Keratinocyte (primary cell): ENCODE measurements at regions not wholly inside any gene's neighbourhood (a gene's known extent, or its start where the extent isn't known, plus 50 kb on each side); places are given as distances from the start of the nearest gene placed in this dataset.

Experiments used
- DNase-seq: peaks from one replicate; pipeline ENCODE4 v3.0.0-alpha.2; 2011; ENCODE audit warnings: low read depth, missing footprints, low spot score
- FAIRE-seq: peaks from 2 replicates; lab custom pipeline; 2011; peaks lifted over from hg19 to GRCh38; lab: Jason Lieb, UNC
- H2AFZ ChIP-seq: 2 replicates; pipeline ENCODE4 v1.6.0; 2012; ENCODE audit warnings: low read length, control low read depth, inconsistent platforms; ENCODE audit not compliant: control insufficient read depth
- H3K27ac ChIP-seq: 2 replicates; pipeline ENCODE4 v1.5.1; 2011; ENCODE audit warnings: low read length; ENCODE audit not compliant: control insufficient read depth, insufficient read depth
- H3K27me3 ChIP-seq: 3 replicates; pipeline ENCODE4 v1.6.0; 2011; ENCODE audit warnings: low read length; ENCODE audit not compliant: control insufficient read depth, insufficient read depth; ENCODE audit errors: extremely low read depth
- H3K36me3 ChIP-seq, 2 experiments: 2 replicates in 1 of 2; 3 replicates in 1 of 2; pipeline ENCODE4 v1.5.1; 2011; ENCODE audit warnings: low read length in 2 of 2, mild to moderate bottlenecking in 1 of 2; ENCODE audit not compliant: control insufficient read depth in 2 of 2, insufficient read depth in 2 of 2; ENCODE audit errors: extremely low read depth in 1 of 2
- H3K4me1 ChIP-seq: 3 replicates; pipeline ENCODE4 v1.5.1; 2011; ENCODE audit warnings: low read length; ENCODE audit not compliant: control insufficient read depth, insufficient read depth; ENCODE audit errors: extremely low read depth
- H3K4me2 ChIP-seq: 3 replicates; pipeline ENCODE4 v1.6.0; 2011; ENCODE audit warnings: low read depth, low read length; ENCODE audit not compliant: control insufficient read depth, insufficient read depth; ENCODE audit errors: extremely low read depth
- H3K4me3 ChIP-seq, 3 experiments: fragments of 200-600 bp in 1 of 3; sonication (generic) in 1 of 3; 2 replicates in 2 of 3; 3 replicates in 1 of 3; pipeline ENCODE4 v1.5.1; 2011 to 2016; ENCODE audit warnings: low read length in 3 of 3, mild to moderate bottlenecking in 3 of 3, control low read depth in 2 of 3, inconsistent platforms in 1 of 3, low read depth in 1 of 3, mixed read lengths in 1 of 3, mixed run types in 1 of 3, moderate library complexity in 1 of 3; ENCODE audit not compliant: control insufficient read depth in 2 of 3, insufficient read depth in 2 of 3; ENCODE audit errors: extremely low read depth in 1 of 3
- H3K79me2 ChIP-seq: 2 replicates; pipeline ENCODE4 v1.6.0; 2012; ENCODE audit warnings: low read length; ENCODE audit not compliant: control insufficient read depth, insufficient read depth
- H3K9ac ChIP-seq: 3 replicates; pipeline ENCODE4 v1.6.0; 2011; ENCODE audit warnings: low read length; ENCODE audit not compliant: control insufficient read depth, insufficient read depth; ENCODE audit errors: extremely low read depth
- H3K9me1 ChIP-seq: 3 replicates; pipeline ENCODE4 v1.6.0; 2011; ENCODE audit warnings: low read length; ENCODE audit not compliant: control insufficient read depth, insufficient read depth; ENCODE audit errors: extremely low read depth
- H3K9me3 ChIP-seq: 2 replicates; pipeline ENCODE4 v1.5.1; 2012; ENCODE audit warnings: low read depth, low read length; ENCODE audit not compliant: control insufficient read depth
- H4K20me1 ChIP-seq: 3 replicates; pipeline ENCODE4 v1.6.0; 2011; ENCODE audit warnings: low read length; ENCODE audit not compliant: control insufficient read depth, insufficient read depth; ENCODE audit errors: extremely low read depth
- CTCF ChIP-seq, 3 experiments: IDR thresholded peaks in 1 of 3; conservative IDR thresholded peaks in 1 of 3; optimal IDR thresholded peaks in 1 of 3; 2 replicates in 2 of 3; 3 replicates in 1 of 3; pipeline versions ENCODE3 to v1.5.1; 2011; ENCODE audit warnings: low read length in 3 of 3, mild to moderate bottlenecking in 3 of 3, moderate library complexity in 2 of 3, control low read depth in 1 of 3, inconsistent platforms in 1 of 3; ENCODE audit not compliant: insufficient read depth in 2 of 3; ENCODE audit errors: extremely low read depth in 1 of 3
- EZH2 ChIP-seq: IDR thresholded peaks from one replicate; pipeline ENCODE4 v1.6.1; 2012; ENCODE audit warnings: inconsistent platforms, mild to moderate bottlenecking, low read length, moderate library complexity
- dilution Hi-C: fragments of 300-500 bp; cut with MboI; formaldehyde crosslinking; loops from one replicate; pipeline ENCODE4 v1.7.0; 2020; ENCODE audit warnings: low sequenced_read_pairs; ENCODE audit not compliant: extremely low pct_ligation_motif_present

GRCh38 chr4:58510652-58511051 lies 1400.5 kb upstream of the IGFBP7 start:
- Histone ChIP-seq H3K4me3 (no peak overlapping the region), H3K4me2 (no peak overlapping the region), H3K27ac (no peak overlapping the region), H3K4me1 (no peaks in the 10 kb centered on the region), H3K9me3 (no peaks in the 10 kb centered on the region), H4K20me1 (no peaks in the 10 kb centered on the region), H3K36me3 (no peaks in the 10 kb centered on the region), H3K9ac (no peak overlapping the region), H3K79me2 (no peaks in the 10 kb centered on the region), H2AFZ (no peak overlapping the region), H3K9me1 (no peaks in the 10 kb centered on the region), H3K27me3 (no peaks in the 10 kb centered on the region)
- FAIRE-seq = no peak
- DNase-seq = no peak
- TF ChIP-seq EZH2 (no peak), CTCF (optimal IDR thresholded peaks at IDR 0.05 in 1 of 3, IDR thresholded peaks at IDR 0.05 in 1 of 3, conservative IDR thresholded peaks at IDR 0.05 in 1 of 3; ENCODE audit: extremely low read depth in 1 of 3, insufficient read depth in 2 of 3, low read length in 3 of 3) (no peak)
- dilution Hi-C loops = no loop called here

GRCh38 chr4:58507079-58507478 lies 1396.9 kb upstream of the IGFBP7 start:
- no peak for TF ChIP-seq CTCF (optimal IDR thresholded peaks at IDR 0.05 in 1 of 3, IDR thresholded peaks at IDR 0.05 in 1 of 3, conservative IDR thresholded peaks at IDR 0.05 in 1 of 3; ENCODE audit: extremely low read depth in 1 of 3, insufficient read depth in 2 of 3, low read length in 3 of 3)
- H3K9ac ChIP-seq = no peak overlapping the region
- H3K9me3 ChIP-seq = no peaks in the 10 kb centered on the region
- DNase-seq (no peak), FAIRE-seq (no peak)
- H3K9me1 ChIP-seq = no peaks in the 10 kb centered on the region
- dilution Hi-C loops = no loop called here
- no peak overlapping the region for H2AFZ ChIP-seq
- H3K79me2 ChIP-seq = no peaks in the 10 kb centered on the region
- H3K36me3 ChIP-seq = no peaks in the 10 kb centered on the region
- no peaks in the 10 kb centered on the region for H4K20me1 ChIP-seq
- no peak overlapping the region for H3K4me2 ChIP-seq
- H3K4me3 ChIP-seq = no peak overlapping the region
- H3K27me3 ChIP-seq = no peaks in the 10 kb centered on the region
- H3K27ac ChIP-seq = no peak overlapping the region
- no peaks in the 10 kb centered on the region for H3K4me1 ChIP-seq
